Caki2 (cell line): ENCODE measurements at regions not wholly inside any gene's neighbourhood (a gene's known extent, or its start where the extent isn't known, plus 50 kb on each side); places are given as distances from the start of the nearest gene placed in this dataset.

Experiments
- DNase-seq: peaks from one replicate; pipeline ENCODE4 v3.0.0-alpha.2; 2015; ENCODE audit warnings: low read depth
- in situ Hi-C: cut with HindIII; loops from 2 replicates; pipeline ENCODE4 v1.10.0; 2016; ENCODE audit warnings: low sequenced_read_pairs, low pct_unique_long_range_greater_than_20kb, mixed read lengths

- in situ Hi-C loops, result no loop called here
These were observed 127.1 kb upstream of the TCERG1L start for GRCh38 chr10:131438665-131439064.

GRCh38 chr10:131439705-131440104 is 128.2 kb upstream of the TCERG1L start:
- in situ Hi-C loops, result no loop called here
- no peak for DNase-seq

More at GRCh38 chr10:131438665-131439064, 127.1 kb upstream of the TCERG1L start:
- no peak for DNase-seq

- in situ Hi-C loops, result no loop called here
- DNase-seq, result no peak
These were observed 129.2 kb upstream of the TCERG1L start for GRCh38 chr10:131440405-131441360.

GRCh38 chr10:131442271-131442670 is 130.8 kb upstream of the TCERG1L start:
- no peak for DNase-seq
- in situ Hi-C loops, result no loop called here

GRCh38 chr10:131444286-131444685 is 132.8 kb upstream of the TCERG1L start:
- in situ Hi-C loops, result no loop called here
- DNase-seq, result no peak

GRCh38 chr10:131444862-131445461 is 133.4 kb upstream of the TCERG1L start:
- no peak for DNase-seq
- in situ Hi-C loops, result no loop called here

- in situ Hi-C loops, result no loop called here
- DNase-seq, result no peak
These were observed 134.1 kb upstream of the TCERG1L start for GRCh38 chr10:131445623-131446022.

- in situ Hi-C loops, result no loop called here
- no peak for DNase-seq
These were observed 134.7 kb upstream of the TCERG1L start for GRCh38 chr10:131446171-131446570.

- in situ Hi-C loops, result no loop called here
- DNase-seq, result no peak
These were observed 136.7 kb upstream of the TCERG1L start for GRCh38 chr10:131448171-131448570.

GRCh38 chr10:131448883-131449282 is 137.4 kb upstream of the TCERG1L start:
- in situ Hi-C loops, result no loop called here
- no peak for DNase-seq

- DNase-seq, result no peak
- in situ Hi-C loops, result no loop called here
These were observed 138.8 kb upstream of the TCERG1L start for GRCh38 chr10:131450216-131450765.

- no peak for DNase-seq
- in situ Hi-C loops, result no loop called here
These were observed 140.0 kb upstream of the TCERG1L start for GRCh38 chr10:131451407-131452015.

GRCh38 chr10:131452926-131453720 is 141.6 kb upstream of the TCERG1L start:
- in situ Hi-C loops, result no loop called here
- no peak for DNase-seq

GRCh38 chr10:131453721-131454634 is 142.5 kb upstream of the TCERG1L start:
- in situ Hi-C loops, result no loop called here
- DNase-seq, result peak; percentile 69

GRCh38 chr10:131456411-131456810 is 144.9 kb upstream of the TCERG1L start:
- in situ Hi-C loops, result no loop called here

GRCh38 chr10:131461093-131461492 is 149.6 kb upstream of the TCERG1L start:
- in situ Hi-C loops, result no loop called here
- DNase-seq, result no peak

More at GRCh38 chr10:131456411-131456810, 144.9 kb upstream of the TCERG1L start:
- no peak for DNase-seq

GRCh38 chr10:131464789-131465188 is 153.3 kb upstream of the TCERG1L start:
- in situ Hi-C loops, result no loop called here
- no peak for DNase-seq
